ENCODE measurements at regions not wholly inside any gene's neighbourhood (a gene's known extent, or its start where the extent isn't known, plus 50 kb on each side); places are given as distances from the start of the nearest gene placed in this dataset.
A peak's percentile ranks its signal among the peaks of the same experiment; 100 is the strongest.
"Not testable (repeated sequence)": the region's sequence is repeated elsewhere in the genome, so short reads cannot be mapped to it uniquely, and the experiment has no call there.

- Mint-ChIP-seq H3K36me3 (ENCODE audit: insufficient read depth, unreplicated experiment) (no peaks in the 10 kb centered on the region), H3K4me3 (ENCODE audit: low read depth, unreplicated experiment) (no peak overlapping the region), H3K9me3 (ENCODE audit: low read depth, unreplicated experiment) (peaks cover 2% of the 10 kb centered on the region), H3K27ac (ENCODE audit: unreplicated experiment) (no peak overlapping the region), H3K27me3 (ENCODE audit: unreplicated experiment) (no peaks in the 10 kb centered on the region), H3K4me1 (ENCODE audit: low read depth, unreplicated experiment) (peaks cover 42% of the 10 kb centered on the region)
- CTCF ChIA-PET: no interaction called here
- intact Hi-C loops (cut with micrococcal nuclease; ENCODE audit: unreplicated experiment): loop anchor here (5.0 kb wide), 1 partner anchor 100 kb away; the partner anchor contains the start of gene UGP2
- DNase-seq: no peak
- no TSS peak for BruUV-seq (replicated peaks)
- no peak for TF ChIP-seq CTCF (IDR thresholded peaks at IDR 0.05; ENCODE audit: unreplicated experiment)
These were observed 99.1 kb upstream of the UGP2 start for GRCh38 chr2:63742580-63742976.

GRCh38 chr2:63743170-63743981 lies 98.3 kb upstream of the UGP2 start:
- intact Hi-C loops (cut with micrococcal nuclease; ENCODE audit: unreplicated experiment): loop anchor here (5.0 kb wide), 1 partner anchor 99 kb away; the partner anchor contains the start of gene UGP2
- Mint-ChIP-seq H3K4me1 (ENCODE audit: low read depth, unreplicated experiment) (peaks cover 42% of the 10 kb centered on the region), H3K27me3 (ENCODE audit: unreplicated experiment) (no peaks in the 10 kb centered on the region), H3K27ac (ENCODE audit: unreplicated experiment) (no peak overlapping the region), H3K4me3 (ENCODE audit: low read depth, unreplicated experiment) (no peak overlapping the region), H3K36me3 (ENCODE audit: insufficient read depth, unreplicated experiment) (no peaks in the 10 kb centered on the region), H3K9me3 (ENCODE audit: low read depth, unreplicated experiment) (peaks cover 2% of the 10 kb centered on the region)
- no peak for TF ChIP-seq CTCF (IDR thresholded peaks at IDR 0.05; ENCODE audit: unreplicated experiment)
- BruUV-seq (replicated peaks): no TSS peak
- no peak for DNase-seq
- CTCF ChIA-PET: no interaction called here

GRCh38 chr2:63743982-63744966 lies 97.4 kb upstream of the UGP2 start:
- no peak for TF ChIP-seq CTCF (IDR thresholded peaks at IDR 0.05; ENCODE audit: unreplicated experiment)
- no TSS peak for BruUV-seq (replicated peaks)
- DNase-seq: no peak
- Mint-ChIP-seq H3K27ac (ENCODE audit: unreplicated experiment) (no peak overlapping the region), H3K4me3 (ENCODE audit: low read depth, unreplicated experiment) (no peak overlapping the region), H3K9me3 (ENCODE audit: low read depth, unreplicated experiment) (no peaks in the 10 kb centered on the region), H3K27me3 (ENCODE audit: unreplicated experiment) (no peaks in the 10 kb centered on the region), H3K4me1 (ENCODE audit: low read depth, unreplicated experiment) (peaks cover 42% of the 10 kb centered on the region), H3K36me3 (ENCODE audit: insufficient read depth, unreplicated experiment) (no peaks in the 10 kb centered on the region)
- intact Hi-C loops (cut with micrococcal nuclease; ENCODE audit: unreplicated experiment): loop anchor here (5.0 kb wide), 1 partner anchor 98 kb away; the partner anchor contains the start of gene UGP2
- CTCF ChIA-PET: no interaction called here

- Mint-ChIP-seq H3K4me1 (ENCODE audit: low read depth, unreplicated experiment) (peaks cover 33% of the 10 kb centered on the region), H3K4me3 (ENCODE audit: low read depth, unreplicated experiment) (peak overlapping the region; percentile 61)
- H3K27me3 Mint-ChIP-seq (ENCODE audit: unreplicated experiment); CTCF ChIA-PET; H3K27ac Mint-ChIP-seq (ENCODE audit: unreplicated experiment); BruUV-seq (replicated peaks); intact Hi-C loops (cut with micrococcal nuclease; ENCODE audit: unreplicated experiment); H3K9me3 Mint-ChIP-seq (ENCODE audit: low read depth, unreplicated experiment); H3K36me3 Mint-ChIP-seq (ENCODE audit: insufficient read depth, unreplicated experiment): not testable (repeated sequence)
- DNase-seq: peak; percentile 14
These were observed 95.1 kb upstream of the UGP2 start for GRCh38 chr2:63746548-63746947.
